HG03064 (cell line): ENCODE measurements at regions not wholly inside any gene's neighbourhood (a gene's known extent, or its start where the extent isn't known, plus 50 kb on each side); places are given as distances from the start of the nearest gene placed in this dataset.
"Not testable (repeated sequence)": the region's sequence is repeated elsewhere in the genome, so short reads cannot be mapped to it uniquely, and the experiment has no call there.

Experiments
- ATAC-seq: cut with Tn5 transposase; IDR thresholded peaks from one replicate; pipeline ENCODE4 v1.9.1; 2021; ENCODE audit warnings: low read depth; ENCODE audit not compliant: unreplicated experiment

- no peak for ATAC-seq
These were observed 660.9 kb downstream of the C12orf50 start for GRCh38 chr12:87368259-87368658.

GRCh38 chr12:87365423-87365822 lies 663.8 kb downstream of the C12orf50 start:
- ATAC-seq: no peak

- ATAC-seq: no peak
These were observed 665.6 kb downstream of the C12orf50 start for GRCh38 chr12:87363497-87364084.

- no peak for ATAC-seq
These were observed 679.5 kb downstream of the C12orf50 start for GRCh38 chr12:87349681-87350080.

GRCh38 chr12:87348071-87348470 lies 681.1 kb downstream of the C12orf50 start:
- no peak for ATAC-seq

GRCh38 chr12:87344699-87345098 lies 684.5 kb downstream of the C12orf50 start:
- no peak for ATAC-seq

GRCh38 chr12:87338681-87339080 lies 690.5 kb downstream of the C12orf50 start:
- no peak for ATAC-seq

- ATAC-seq: no peak
These were observed 692.3 kb downstream of the C12orf50 start for GRCh38 chr12:87336814-87337336.

GRCh38 chr12:87332987-87333726 lies 696.0 kb downstream of the C12orf50 start:
- no peak for ATAC-seq

- not testable (repeated sequence) for ATAC-seq
These were observed 699.1 kb downstream of the C12orf50 start for GRCh38 chr12:87330071-87330555.

- ATAC-seq: no peak
These were observed 699.9 kb downstream of the C12orf50 start for GRCh38 chr12:87329076-87329863.

- ATAC-seq: no peak
These were observed 705.8 kb downstream of the C12orf50 start for GRCh38 chr12:87323369-87323768.

- no peak for ATAC-seq
These were observed 708.5 kb downstream of the C12orf50 start for GRCh38 chr12:87320724-87321123.

GRCh38 chr12:87317302-87317701 lies 711.9 kb downstream of the C12orf50 start:
- ATAC-seq: no peak

GRCh38 chr12:87311206-87311605 lies 718.0 kb downstream of the C12orf50 start:
- ATAC-seq: peak; percentile 75

GRCh38 chr12:87310126-87310525 lies 719.1 kb downstream of the C12orf50 start:
- ATAC-seq: no peak

GRCh38 chr12:87305481-87305880 lies 723.7 kb downstream of the C12orf50 start:
- ATAC-seq: peak; percentile 58

GRCh38 chr12:87304406-87304805 lies 724.8 kb downstream of the C12orf50 start:
- no peak for ATAC-seq

- no peak for ATAC-seq
These were observed 725.7 kb downstream of the C12orf50 start for GRCh38 chr12:87303396-87304012.

GRCh38 chr12:87302126-87302745 lies 727.0 kb downstream of the C12orf50 start:
- no peak for ATAC-seq
